ENCODE measurements at regions not wholly inside any gene's neighbourhood (a gene's known extent, or its start where the extent isn't known, plus 50 kb on each side); places are given as distances from the start of the nearest gene placed in this dataset.

GRCh38 chr12:30098677-30099076 lies 314.9 kb upstream of the TMTC1 start:
- intact Hi-C loops (cut with micrococcal nuclease): no loop called here

GRCh38 chr12:30095511-30095910 lies 311.8 kb upstream of the TMTC1 start:
- intact Hi-C loops (cut with micrococcal nuclease): no loop called here

- intact Hi-C loops (cut with micrococcal nuclease): no loop called here
These were observed 309.4 kb upstream of the TMTC1 start for GRCh38 chr12:30092983-30093617.

- intact Hi-C loops (cut with micrococcal nuclease): no loop called here
These were observed 306.5 kb upstream of the TMTC1 start for GRCh38 chr12:30090258-30090657.

GRCh38 chr12:30088259-30088995 lies 304.7 kb upstream of the TMTC1 start:
- intact Hi-C loops (cut with micrococcal nuclease): no loop called here

- intact Hi-C loops (cut with micrococcal nuclease): no loop called here
These were observed 298.6 kb upstream of the TMTC1 start for GRCh38 chr12:30082381-30082780.

- intact Hi-C loops (cut with micrococcal nuclease): no loop called here
These were observed 291.2 kb upstream of the TMTC1 start for GRCh38 chr12:30074916-30075315.

- intact Hi-C loops (cut with micrococcal nuclease): no loop called here
These were observed 289.1 kb upstream of the TMTC1 start for GRCh38 chr12:30072824-30073223.

- intact Hi-C loops (cut with micrococcal nuclease): no loop called here
These were observed 283.4 kb upstream of the TMTC1 start for GRCh38 chr12:30067146-30067545.

- intact Hi-C loops (cut with micrococcal nuclease): no loop called here
These were observed 281.2 kb upstream of the TMTC1 start for GRCh38 chr12:30064906-30065305.

GRCh38 chr12:30063435-30063945 lies 279.7 kb upstream of the TMTC1 start:
- intact Hi-C loops (cut with micrococcal nuclease): no loop called here

GRCh38 chr12:30048371-30048770 lies 264.6 kb upstream of the TMTC1 start:
- intact Hi-C loops (cut with micrococcal nuclease): no loop called here

GRCh38 chr12:30047516-30048254 lies 263.9 kb upstream of the TMTC1 start:
- intact Hi-C loops (cut with micrococcal nuclease): no loop called here

- intact Hi-C loops (cut with micrococcal nuclease): no loop called here
These were observed 262.6 kb upstream of the TMTC1 start for GRCh38 chr12:30046376-30046775.

- intact Hi-C loops (cut with micrococcal nuclease): no loop called here
These were observed 261.4 kb upstream of the TMTC1 start for GRCh38 chr12:30045171-30045570.

- intact Hi-C loops (cut with micrococcal nuclease): no loop called here
These were observed 260.5 kb upstream of the TMTC1 start for GRCh38 chr12:30044206-30044605.

- intact Hi-C loops (cut with micrococcal nuclease): no loop called here
These were observed 259.6 kb upstream of the TMTC1 start for GRCh38 chr12:30043151-30043847.

GRCh38 chr12:30041096-30041495 lies 257.4 kb upstream of the TMTC1 start:
- intact Hi-C loops (cut with micrococcal nuclease): no loop called here

GRCh38 chr12:30030693-30031374 lies 247.1 kb upstream of the TMTC1 start:
- intact Hi-C loops (cut with micrococcal nuclease): no loop called here

- intact Hi-C loops (cut with micrococcal nuclease): no loop called here
These were observed 243.0 kb upstream of the TMTC1 start for GRCh38 chr12:30026621-30027234.

GRCh38 chr12:30025317-30025716 lies 241.6 kb upstream of the TMTC1 start:
- intact Hi-C loops (cut with micrococcal nuclease): no loop called here
